Activated CD8-positive, alpha-beta memory T cell treated with anti-CD3 and anti-CD28 coated beads, Interleukin-2, amount 50 U/mL, for 48 hours (primary cell): ENCODE measurements at regions not wholly inside any gene's neighbourhood (a gene's known extent, or its start where the extent isn't known, plus 50 kb on each side); places are given as distances from the start of the nearest gene placed in this dataset.

Experiments used
- DNase-seq: peaks from one replicate; pipeline ENCODE4 v3.0.0-alpha.2; 2020

DNA sequence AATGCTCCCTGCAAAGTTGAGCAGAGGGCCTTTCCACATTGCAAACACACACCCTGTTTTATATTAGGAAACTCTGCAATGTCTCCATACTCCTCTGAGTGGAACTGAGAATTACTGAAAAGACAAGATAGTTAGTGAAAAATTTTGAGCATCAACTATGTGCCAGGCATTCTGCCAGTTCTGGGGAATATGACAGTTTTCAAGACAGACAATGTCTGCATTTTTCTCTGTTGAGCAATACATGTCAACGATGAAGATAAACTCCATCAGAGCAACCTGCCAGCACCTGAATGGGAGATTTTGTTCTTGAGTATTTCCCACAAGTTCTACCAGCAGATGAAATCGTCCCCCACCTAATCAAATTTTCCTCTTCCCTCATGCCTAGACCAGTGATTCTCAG lies 203.4 kb upstream of the BMPER start:
- no peak for DNase-seq

GRCh38 chr7:33702514-33703054 lies 202.8 kb upstream of the BMPER start:
- DNase-seq: no peak

GRCh38 chr7:33705333-33705833 lies 200.0 kb upstream of the BMPER start:
- DNase-seq: no peak

DNA sequence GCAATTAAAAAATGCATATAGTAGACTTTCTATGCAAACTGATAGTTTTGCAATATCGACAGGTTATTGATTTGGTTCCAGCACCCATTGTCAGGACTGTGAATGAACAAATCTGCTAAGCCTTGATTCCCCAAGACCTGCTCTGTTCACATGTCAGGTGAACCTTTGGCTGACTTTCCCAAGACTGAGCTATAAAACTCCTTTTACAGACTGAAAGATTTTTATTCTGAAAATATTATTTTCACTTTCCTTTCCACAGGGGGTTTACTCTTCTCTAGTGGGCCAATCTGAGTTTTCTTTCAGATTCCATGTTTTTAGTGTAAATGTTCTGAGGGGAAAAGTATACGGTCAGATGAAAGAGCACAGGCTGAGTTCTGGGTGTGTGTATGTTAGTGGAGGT lies 199.2 kb upstream of the BMPER start:
- no peak for DNase-seq

- DNase-seq: no peak
Measured at GRCh38 chr7:33706771-33707200, 198.6 kb upstream of the BMPER start.

GRCh38 chr7:33707427-33707826 lies 197.9 kb upstream of the BMPER start:
- no peak for DNase-seq

DNA sequence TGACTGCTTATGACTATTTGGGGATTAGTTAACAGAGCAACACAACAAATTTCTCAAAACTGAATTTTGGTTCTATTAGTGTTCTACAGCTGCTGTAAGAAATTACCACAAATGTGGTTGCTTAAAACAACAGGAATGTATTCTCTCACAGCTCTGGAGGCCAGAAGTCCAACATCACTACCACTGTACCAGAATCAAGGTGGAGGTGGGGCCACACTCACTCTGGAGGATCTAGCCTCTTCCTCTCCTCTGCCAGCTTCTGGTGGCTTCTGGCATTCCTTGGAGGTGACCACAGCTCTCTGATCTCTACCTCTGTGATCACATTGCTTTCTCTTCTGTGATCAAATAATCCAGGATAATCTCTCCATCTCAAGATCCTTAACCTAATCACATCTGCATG lies 194.7 kb upstream of the BMPER start:
- no peak for DNase-seq

DNA sequence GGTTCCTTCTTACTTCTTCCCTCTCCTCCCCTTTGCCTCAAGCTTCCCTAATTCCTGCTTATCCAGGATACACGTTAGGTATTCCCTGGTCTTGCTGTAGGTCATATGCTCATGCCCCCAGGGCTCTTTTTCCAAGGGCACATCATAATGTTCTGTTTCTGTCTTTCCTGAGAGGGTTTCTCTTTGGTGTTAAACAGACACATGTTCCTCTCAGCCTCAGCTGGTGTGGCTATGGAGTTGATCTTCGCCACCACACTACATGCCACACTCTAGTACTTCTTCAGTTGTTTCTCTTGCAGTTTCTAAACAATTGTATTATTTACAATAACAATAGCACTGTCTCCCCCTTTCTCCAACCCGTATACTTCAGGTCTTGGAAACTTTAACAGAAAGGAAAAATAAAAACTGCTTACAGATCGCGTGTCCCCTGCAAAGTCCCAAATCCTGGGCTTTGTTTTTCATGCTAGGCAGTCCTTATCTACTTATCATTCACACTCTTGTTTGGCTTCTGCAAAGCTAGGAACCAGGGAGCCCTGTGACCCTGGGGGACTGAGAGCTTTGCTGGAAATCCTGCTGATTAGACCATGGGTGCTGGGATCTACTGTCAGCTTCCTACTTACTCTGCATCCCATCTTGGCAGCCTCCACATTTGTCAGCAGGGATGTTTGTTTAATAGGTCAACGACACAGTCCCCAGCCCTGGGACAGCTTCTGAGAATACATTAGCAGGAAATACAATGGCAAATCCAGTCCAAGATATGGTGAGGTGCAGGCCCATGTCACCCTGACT lies 193.9 kb upstream of the BMPER start:
- DNase-seq: no peak

DNA sequence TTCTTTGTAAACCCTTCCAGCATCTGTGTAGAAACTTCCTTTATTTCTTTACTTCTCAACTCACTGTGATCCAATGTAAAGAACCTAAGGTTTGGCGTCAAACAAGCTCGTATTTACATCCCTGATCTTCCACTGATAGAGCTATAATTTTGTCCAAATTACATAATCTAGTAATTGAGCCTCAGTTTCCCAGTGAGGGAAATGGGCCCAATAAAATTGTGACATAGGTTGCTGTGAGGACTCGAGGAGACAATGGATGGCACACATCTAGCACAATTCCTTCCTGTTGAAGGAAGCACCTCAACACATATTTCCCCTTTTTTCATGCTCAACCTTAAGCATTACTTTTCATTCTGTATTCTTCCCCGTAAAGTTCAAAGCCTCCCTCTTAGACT lies 193.3 kb upstream of the BMPER start:
- DNase-seq: no peak

GRCh38 chr7:33714208-33714607 lies 191.1 kb upstream of the BMPER start:
- DNase-seq: no peak

GRCh38 chr7:33716581-33717477 lies 188.5 kb upstream of the BMPER start:
- no peak for DNase-seq

GRCh38 chr7:33719059-33719581 lies 186.2 kb upstream of the BMPER start:
- DNase-seq: no peak

DNA sequence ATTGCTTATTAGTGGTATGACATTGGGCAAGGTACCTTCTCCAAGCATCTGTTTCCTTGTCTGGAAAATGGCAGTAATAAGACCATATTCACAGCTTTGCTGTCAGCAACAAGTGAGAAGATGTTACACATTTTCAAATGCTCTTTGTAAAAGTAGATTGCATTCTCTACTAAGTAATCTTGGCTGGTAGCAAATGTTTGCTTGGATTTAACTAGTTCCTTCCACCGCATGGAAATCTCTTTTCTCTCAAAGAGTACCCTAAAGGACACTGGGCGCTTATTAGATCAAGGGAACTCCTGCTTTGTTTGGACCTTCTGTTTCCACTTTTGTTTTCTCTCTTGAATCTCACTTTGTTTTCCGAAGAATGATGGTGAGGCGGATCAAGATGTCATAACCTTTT lies 185.2 kb upstream of the BMPER start:
- no peak for DNase-seq

- DNase-seq: no peak
Measured at GRCh38 chr7:33720870-33721269, 184.5 kb upstream of the BMPER start.

DNA sequence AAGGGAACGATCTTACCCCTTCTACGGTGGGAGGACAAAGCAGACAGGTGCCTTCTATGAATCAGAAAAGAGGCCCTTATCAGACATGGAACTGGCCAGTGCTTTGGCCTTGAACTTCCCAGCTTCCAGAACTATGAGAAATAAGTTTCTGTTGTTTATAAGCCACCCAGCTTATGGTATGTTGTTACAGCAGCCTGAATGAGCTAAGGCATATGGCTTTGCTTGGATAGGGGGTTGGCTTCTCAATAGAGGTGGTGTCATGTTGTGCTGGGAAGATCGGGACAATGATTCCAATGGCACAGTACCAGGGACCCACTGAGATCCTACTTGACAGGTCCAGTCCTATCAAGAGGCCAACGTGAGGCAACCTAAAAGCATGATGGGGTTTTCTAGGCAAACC lies 183.4 kb upstream of the BMPER start:
- no peak for DNase-seq

- DNase-seq: no peak
Measured at GRCh38 chr7:33722383-33723101, 182.8 kb upstream of the BMPER start.

DNA sequence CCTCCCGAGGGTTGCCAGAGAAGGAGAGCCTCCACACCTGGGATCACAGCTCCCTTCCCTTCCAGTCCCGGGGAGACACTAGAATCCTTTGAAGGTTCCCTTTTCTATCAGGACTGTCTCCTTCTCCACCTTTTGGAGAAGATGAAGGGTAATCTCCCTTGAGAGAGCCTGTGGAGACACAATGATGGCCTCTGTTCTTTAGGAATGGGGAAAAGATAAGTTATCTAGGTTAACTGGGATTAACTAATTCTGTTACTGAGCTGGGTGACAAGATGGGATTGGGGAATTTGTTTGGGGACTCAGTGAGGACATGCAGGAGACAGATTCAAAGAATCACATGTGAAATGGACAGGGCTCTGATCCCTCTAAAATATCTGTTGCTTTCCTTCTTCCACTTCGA lies 181.1 kb upstream of the BMPER start:
- DNase-seq: no peak

DNA sequence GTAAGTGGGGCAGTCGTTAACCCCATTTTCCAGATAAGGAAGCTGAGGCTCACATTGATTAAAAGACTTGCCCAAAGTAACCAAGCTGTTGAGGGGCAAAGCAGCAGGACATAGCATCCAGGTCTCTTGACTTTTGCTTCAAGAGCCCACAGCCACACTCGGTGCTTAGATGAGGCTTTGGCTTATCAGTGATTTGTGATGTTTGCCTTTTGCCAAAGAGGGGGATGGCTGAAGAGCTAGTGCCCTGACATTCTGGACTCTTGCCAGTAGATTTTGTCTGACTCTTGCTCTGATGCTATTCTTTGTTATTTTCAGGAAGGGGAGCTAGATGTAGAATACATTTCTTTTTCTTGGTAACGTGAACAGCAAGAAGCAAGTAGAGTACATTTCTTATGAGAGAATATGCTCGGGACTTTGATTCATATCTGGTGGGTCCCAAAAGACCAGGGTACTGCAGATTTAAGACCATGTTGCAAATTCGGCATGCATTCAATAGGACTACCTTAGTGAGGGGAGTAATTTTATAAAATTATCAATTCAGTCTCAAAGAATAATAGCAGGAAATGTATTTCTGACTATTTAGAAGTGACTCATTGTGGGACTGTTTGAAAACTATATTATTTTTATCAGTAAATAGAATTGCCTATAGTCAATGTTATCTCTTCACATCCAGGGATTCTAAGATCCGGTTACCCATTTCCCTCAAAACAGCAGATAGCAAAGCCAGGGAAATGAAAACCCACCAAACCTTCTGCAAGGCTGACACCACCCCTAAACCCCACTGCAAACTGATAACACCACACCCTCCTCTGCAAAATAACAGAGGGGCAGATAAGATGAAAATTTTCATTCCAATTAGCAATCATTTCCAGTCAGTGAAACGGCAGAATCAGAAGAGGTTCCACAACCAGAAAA lies 180.0 kb upstream of the BMPER start:
- no peak for DNase-seq

GRCh38 chr7:33726582-33726981 lies 178.8 kb upstream of the BMPER start:
- no peak for DNase-seq

DNA sequence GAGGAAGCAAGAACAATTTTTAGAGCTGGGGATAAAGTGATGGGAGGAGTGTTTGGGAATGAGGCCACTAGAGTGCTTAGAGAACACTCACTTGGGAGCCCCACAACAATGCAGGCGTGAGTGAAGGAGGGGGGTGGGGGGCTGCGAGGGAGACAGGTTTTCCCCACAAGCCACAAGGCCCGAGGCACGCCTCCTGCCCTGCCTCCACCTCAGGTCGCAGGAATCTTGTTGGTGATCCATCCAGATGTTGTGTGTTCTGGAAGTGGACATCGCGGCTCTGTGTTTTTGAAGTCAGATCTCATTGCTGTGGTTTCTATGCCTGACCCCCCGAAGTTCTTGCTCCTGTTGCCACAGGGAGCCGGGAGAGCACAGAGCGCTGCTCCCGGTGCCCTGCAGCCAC lies 178.0 kb upstream of the BMPER start:
- no peak for DNase-seq

DNA sequence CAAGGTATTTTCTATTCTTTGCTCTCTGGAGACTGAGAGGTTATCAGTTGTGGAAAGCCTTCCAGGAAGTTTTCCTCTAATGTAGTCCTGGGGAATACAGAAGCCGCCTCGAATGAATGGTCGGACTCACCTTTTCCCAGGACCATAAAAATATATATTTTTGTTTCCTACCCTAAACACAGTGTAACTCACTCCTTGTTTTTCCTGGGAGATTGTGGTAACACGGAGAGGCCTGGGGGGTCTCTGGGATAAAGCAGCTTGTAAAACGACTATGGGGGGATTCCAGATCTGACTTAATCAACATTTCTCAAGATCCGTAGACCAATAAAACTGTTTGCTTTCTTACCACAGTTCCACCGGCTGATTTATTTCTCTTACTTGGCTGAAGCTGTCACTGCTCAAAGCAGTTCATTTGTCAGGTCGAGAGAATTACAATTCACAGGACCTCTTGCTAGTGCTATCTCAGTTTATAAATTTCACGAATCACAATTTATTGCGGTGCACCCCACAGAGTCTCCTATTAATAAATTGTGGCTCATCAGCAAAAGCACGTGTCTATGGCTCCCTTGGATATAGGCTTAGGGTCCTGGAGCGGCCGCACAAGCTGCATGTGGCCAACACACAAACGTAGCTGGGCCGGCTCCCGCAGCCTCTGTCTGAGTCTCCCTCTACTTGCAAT lies 176.3 kb upstream of the BMPER start:
- no peak for DNase-seq
